ENCODE measurements at regions not wholly inside any gene's neighbourhood (a gene's known extent, or its start where the extent isn't known, plus 50 kb on each side); places are given as distances from the start of the nearest gene placed in this dataset.

- TF ChIP-seq, protein P1, sequence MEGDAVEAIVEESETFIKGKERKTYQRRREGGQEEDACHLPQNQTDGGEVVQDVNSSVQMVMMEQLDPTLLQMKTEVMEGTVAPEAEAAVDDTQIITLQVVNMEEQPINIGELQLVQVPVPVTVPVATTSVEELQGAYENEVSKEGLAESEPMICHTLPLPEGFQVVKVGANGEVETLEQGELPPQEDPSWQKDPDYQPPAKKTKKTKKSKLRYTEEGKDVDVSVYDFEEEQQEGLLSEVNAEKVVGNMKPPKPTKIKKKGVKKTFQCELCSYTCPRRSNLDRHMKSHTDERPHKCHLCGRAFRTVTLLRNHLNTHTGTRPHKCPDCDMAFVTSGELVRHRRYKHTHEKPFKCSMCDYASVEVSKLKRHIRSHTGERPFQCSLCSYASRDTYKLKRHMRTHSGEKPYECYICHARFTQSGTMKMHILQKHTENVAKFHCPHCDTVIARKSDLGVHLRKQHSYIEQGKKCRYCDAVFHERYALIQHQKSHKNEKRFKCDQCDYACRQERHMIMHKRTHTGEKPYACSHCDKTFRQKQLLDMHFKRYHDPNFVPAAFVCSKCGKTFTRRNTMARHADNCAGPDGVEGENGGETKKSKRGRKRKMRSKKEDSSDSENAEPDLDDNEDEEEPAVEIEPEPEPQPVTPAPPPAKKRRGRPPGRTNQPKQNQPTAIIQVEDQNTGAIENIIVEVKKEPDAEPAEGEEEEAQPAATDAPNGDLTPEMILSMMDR (IDR thresholded peaks at IDR 0.05): peak; percentile 70
- TF ChIP-seq EZH2phosphoT487 (IDR thresholded peaks at IDR 0.05): no peak
Measured at GRCh38 chr5:82349652-82350051, 71.5 kb upstream of the RPS23 start.
